DMS53 treated with DMSO at 0.1 percent for 48 hours (cell line): ENCODE measurements at regions not wholly inside any gene's neighbourhood (a gene's known extent, or its start where the extent isn't known, plus 50 kb on each side); places are given as distances from the start of the nearest gene placed in this dataset.

ENCODE experiments used
- DNase-seq: peaks from one replicate; lab custom pipeline; 2025; ENCODE audit not compliant: unreplicated experiment; lab: John Stamatoyannopoulos, UW

DNA sequence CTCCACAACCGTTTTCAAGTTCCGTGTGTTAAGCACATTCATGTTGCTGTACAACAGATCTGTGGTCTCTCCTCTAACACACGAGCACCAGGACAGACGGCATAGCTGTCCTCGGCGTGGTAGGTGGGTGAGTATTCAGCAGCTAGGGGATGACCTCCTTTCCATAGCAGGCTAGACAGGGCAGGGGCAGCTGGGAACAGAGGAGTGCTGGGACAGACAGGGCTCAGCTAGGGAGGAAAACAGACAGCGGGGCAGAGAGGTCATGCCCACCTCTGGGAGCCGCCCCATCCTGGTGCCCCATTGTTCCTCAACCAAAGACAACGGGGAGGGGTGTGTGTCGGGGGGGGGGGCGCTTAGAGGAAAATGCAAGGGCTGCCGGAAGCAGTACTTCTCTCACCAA, 271.5 kb upstream of the FOXQ1 start:
- no peak for DNase-seq

GRCh38 chr6:1039746-1040145, 272.2 kb upstream of the FOXQ1 start:
- DNase-seq, result no peak

DNA sequence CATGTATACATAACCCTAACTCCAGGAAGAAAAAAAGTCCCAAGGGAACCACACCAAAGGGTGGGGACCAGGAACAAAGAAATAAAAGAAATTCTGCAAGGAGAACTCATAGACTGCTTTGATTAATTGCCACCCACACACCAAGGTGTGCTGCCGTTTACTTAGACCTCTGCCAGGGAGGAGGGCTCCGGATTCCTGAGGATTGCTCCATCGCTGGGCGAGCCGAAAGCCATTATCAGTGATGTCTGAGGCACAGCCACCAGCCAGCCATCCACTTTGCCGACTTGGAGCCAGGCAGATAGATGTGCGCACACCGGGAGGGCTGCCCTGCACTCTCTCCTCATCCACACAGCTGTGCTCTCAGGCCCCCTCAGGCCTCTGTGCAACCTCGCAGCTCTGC, 272.7 kb upstream of the FOXQ1 start:
- DNase-seq, result no peak

DNA sequence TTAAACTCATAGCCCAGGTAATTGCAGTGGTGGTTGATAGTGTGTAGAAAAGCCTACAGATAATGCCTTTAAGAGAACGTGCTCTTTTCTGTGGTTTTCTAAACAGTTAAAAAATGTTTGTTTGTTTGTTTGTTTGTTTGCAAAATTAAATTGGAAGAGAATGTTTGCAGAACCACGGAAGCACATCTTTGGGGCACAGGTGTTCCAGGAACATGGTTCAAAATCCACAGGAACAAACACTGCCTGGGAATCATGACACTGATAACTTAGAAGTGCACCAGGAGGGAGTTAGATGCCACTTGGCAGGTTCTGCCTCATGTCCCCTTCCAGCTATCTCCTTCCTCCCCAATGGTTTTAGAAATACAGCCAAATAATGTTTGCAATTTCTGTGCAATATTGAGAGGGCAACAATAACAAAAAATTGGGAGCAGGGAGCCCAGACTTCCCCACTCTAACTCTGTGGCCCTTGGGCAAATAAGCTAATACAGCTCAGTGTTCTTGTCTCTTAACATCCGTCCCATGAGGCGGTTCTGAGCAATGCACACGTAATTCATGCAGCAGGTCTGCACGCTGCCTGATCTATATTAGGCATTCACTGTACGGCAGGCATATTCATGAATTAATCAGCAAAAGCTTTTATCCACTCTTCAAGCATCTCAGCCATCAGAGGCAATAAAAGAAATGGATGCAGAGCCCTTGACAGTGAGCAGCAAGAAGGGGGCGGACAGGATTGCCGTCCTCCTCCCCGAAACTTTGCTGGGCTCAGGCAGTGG, 274.3 kb upstream of the FOXQ1 start:
- DNase-seq, result no peak

DNA sequence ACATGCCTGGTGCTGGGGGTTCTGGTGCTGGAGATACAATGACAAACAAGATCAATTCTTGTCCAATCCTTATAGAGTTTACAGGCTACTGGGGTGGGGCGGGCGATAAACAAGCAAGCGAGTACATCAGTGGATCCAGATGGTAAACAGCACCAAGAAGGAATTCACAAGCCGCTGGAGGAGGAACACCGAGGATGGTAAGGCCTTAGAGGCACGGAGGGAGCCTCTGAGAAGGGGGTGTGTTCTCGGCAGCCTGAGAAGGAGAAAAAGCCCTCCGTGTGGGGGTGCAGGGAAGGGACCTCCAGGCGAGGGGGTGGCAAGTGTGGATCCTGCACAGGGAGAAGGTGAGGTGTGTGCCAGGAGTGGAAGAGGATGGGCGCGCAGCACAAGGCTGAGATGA, 276.5 kb upstream of the FOXQ1 start:
- DNase-seq, result no peak

DNA sequence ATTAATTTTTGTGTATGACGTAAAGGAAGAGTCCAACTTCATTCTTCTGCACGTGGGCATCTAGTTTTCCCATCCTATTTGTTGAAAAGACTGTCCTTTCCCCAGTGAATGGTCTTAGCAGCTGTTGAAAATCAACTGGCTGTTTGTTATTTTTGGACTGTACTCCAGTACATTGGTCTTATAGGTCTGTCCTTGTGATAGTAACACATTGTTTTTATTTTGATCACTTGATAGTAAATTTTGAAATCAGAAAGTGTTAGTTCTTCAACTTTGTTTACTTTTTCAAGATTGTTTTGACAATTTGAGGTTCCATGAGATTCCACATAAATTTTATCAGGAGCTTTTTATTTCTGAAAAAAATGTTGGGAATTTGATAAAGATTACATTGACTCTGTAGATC, 280.2 kb upstream of the FOXQ1 start:
- DNase-seq, result no peak

- no peak for DNase-seq
Measured at GRCh38 chr6:1029141-1029540, 282.8 kb upstream of the FOXQ1 start.

DNA sequence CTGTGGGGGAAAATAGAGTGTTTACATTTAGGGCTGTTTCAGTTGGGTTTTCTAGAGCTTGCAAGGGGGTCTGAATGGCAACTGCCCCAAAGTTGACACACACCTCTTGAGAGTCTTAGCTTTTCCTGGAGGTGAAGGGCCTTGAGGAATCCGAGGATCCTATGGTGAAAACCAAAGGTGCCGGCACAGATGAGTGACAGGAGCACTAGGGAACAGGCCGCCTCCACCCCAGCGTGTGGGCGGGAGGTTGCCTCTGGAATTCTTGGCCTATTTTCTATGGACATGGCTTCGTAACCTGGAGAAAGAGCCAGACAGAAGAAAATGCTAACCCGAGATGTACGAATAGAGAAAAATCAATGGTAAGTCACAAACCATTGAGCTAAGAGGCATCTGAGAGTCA, 283.2 kb upstream of the FOXQ1 start:
- DNase-seq, result no peak

DNA sequence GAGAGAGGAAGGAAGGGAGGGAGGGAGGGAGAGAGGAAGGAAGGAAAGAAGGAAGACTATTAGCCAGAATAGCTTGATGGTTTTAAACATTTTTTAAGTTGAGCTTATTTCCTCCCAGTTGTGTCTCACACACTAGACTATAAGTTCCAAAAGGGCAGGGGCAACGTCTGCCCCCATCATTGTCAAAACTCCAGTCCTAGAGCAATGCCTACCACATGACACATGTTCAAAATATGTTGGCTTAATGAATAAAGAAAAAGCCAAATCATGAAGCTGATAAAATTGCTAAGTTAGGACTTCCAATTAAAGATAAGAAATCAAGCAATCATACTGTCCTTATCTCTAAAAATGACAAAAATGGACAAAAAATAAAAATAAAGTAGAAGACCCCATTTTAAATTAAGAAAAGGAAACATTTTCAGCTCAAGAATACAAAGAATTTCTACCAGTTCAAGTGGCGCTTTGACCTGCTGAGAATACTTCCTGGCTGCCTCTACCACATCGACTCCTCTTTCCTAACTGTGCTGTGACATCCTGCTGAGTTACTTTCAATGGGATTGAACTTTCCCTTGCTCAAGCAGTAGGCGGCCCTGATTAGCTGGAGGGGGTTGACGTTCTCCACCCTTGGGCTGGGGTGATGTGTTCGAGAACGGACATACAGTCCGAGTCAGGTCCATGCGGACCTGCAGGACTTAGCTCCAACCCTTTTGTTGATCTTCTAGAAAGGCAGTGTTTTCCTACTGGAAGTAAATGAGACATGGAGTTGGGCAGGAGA, 283.9 kb upstream of the FOXQ1 start:
- DNase-seq, result no peak

DNA sequence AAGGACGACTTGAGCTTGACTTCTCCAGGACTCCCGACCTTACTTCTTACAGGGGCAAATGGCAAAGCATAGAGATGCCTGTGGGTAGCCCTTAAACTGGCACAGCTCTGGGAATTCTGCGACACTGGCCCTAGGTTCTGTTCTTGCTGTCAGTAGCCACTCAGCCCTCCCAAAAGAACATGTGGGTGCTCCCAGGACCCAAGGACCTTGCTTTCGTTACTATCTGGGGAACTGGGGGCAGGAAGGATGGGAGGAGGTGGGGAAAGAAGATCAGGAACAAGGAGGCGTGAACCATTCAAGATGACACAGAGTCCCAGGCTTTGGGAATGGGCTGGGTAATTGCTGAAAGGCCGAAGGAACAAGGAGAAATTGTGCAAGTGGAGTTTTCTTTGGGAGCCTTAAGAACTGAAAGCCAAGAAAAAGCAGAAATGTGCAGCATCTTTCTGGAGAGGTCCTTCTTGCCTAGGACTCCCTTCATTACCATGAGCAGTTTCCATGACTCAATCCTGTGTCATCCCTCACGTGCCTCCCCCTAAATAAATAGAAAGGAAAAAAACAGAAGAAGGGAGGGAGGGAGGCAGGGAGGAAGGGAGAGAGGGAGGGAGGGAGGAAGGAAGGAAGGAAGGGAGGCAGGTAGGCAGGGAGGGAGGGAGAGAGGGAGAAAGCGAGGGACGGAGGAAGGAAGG, 284.6 kb upstream of the FOXQ1 start:
- no peak for DNase-seq

GRCh38 chr6:1025821-1026220, 286.1 kb upstream of the FOXQ1 start:
- DNase-seq, result no peak

- no peak for DNase-seq
Measured at GRCh38 chr6:1024587-1024986, 287.3 kb upstream of the FOXQ1 start.

- no peak for DNase-seq
Measured at GRCh38 chr6:1024161-1024560, 287.7 kb upstream of the FOXQ1 start.

GRCh38 chr6:1023229-1023628, 288.7 kb upstream of the FOXQ1 start:
- no peak for DNase-seq

GRCh38 chr6:1022719-1023118, 289.2 kb upstream of the FOXQ1 start:
- no peak for DNase-seq

- DNase-seq, result no peak
Measured at GRCh38 chr6:1020837-1021236, 291.1 kb upstream of the FOXQ1 start.

GRCh38 chr6:1020133-1020532, 291.8 kb upstream of the FOXQ1 start:
- DNase-seq, result no peak

- no peak for DNase-seq
Measured at GRCh38 chr6:1018041-1018440, 293.9 kb upstream of the FOXQ1 start.

- DNase-seq, result no peak
Measured at GRCh38 chr6:1016329-1017302, 295.3 kb upstream of the FOXQ1 start.

- no peak for DNase-seq
Measured at GRCh38 chr6:1015825-1016224, 296.1 kb upstream of the FOXQ1 start.

DNA sequence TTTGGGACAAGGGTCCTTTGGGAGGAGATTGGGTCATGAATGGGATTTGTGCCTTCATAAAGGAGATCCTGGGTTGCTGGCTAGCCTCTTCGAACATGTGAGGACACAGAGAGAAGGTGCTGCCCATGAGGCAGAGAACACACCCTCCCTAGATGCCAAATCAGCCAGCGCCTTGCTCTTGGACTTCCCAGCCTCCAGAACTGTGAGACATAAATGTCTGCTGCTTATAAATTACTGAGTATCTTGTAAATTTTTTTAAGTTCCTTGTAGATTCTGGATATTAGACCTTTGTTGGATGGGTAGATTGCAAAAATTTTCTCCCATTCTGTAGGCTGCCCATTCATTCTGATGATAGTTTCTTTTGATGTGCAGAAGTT, 297.5 kb upstream of the FOXQ1 start:
- no peak for DNase-seq
